H9 (cell line): ENCODE measurements at regions not wholly inside any gene's neighbourhood (a gene's known extent, or its start where the extent isn't known, plus 50 kb on each side); places are given as distances from the start of the nearest gene placed in this dataset.

Experiments used
- DNase-seq: peaks from one replicate; pipeline ENCODE4 v3.0.0-alpha.2; 2017
- H2AFZ ChIP-seq: one replicate; pipeline ENCODE4 v1.6.1; 2013; ENCODE audit warnings: mild to moderate bottlenecking, low read length, control low read depth, moderate library complexity
- H2AK5ac ChIP-seq: 2 replicates; pipeline ENCODE4 v1.6.1; 2013; ENCODE audit warnings: low read length, control low read depth, mixed read lengths; ENCODE audit not compliant: insufficient read length
- H2BK120ac ChIP-seq: one replicate; pipeline ENCODE4 v1.6.1; 2013; ENCODE audit warnings: low read depth, mild to moderate bottlenecking, low read length, control low read depth, inconsistent platforms; ENCODE audit not compliant: poor library complexity, severe bottlenecking
- H2BK12ac ChIP-seq: 2 replicates; pipeline ENCODE4 v1.6.1; 2013; ENCODE audit warnings: low read length, control low read depth, mixed read lengths, low read depth; ENCODE audit not compliant: insufficient read length
- H2BK15ac ChIP-seq: 2 replicates; pipeline ENCODE4 v1.6.1; 2013; ENCODE audit warnings: low read depth, low read length, control low read depth
- H2BK20ac ChIP-seq: one replicate; pipeline ENCODE4 v1.6.1; 2013; ENCODE audit warnings: low read depth, mild to moderate bottlenecking, low read length, control low read depth, inconsistent platforms; ENCODE audit not compliant: poor library complexity, severe bottlenecking
- H2BK5ac ChIP-seq: 2 replicates; pipeline ENCODE4 v1.6.1; 2013; ENCODE audit warnings: low read length, control low read depth, mixed read lengths; ENCODE audit not compliant: insufficient read length
- H3K14ac ChIP-seq: 2 replicates; pipeline ENCODE4 v1.6.1; 2013; ENCODE audit warnings: low read length, control low read depth; ENCODE audit not compliant: insufficient read depth
- H3K18ac ChIP-seq: 2 replicates; pipeline ENCODE4 v1.6.1; 2013; ENCODE audit warnings: low read depth, mild to moderate bottlenecking, mixed read lengths, low read length, control low read depth; ENCODE audit not compliant: insufficient read length
- H3K23ac ChIP-seq: 2 replicates; pipeline ENCODE4 v1.6.1; 2013; ENCODE audit warnings: low read length, control low read depth, mixed read lengths, low read depth; ENCODE audit not compliant: insufficient read length
- H3K23me2 ChIP-seq: 2 replicates; pipeline ENCODE4 v1.6.1; 2013; ENCODE audit warnings: low read depth, mild to moderate bottlenecking, mixed read lengths, low read length, control low read depth; ENCODE audit not compliant: insufficient read length, poor library complexity, severe bottlenecking
- H3K27ac ChIP-seq: 2 replicates; pipeline ENCODE4 v1.5.1; 2013; ENCODE audit warnings: low read length, control low read depth, mixed read lengths, low read depth; ENCODE audit not compliant: insufficient read length
- H3K27me3 ChIP-seq: 2 replicates; pipeline ENCODE4 v1.6.1; 2013; ENCODE audit warnings: low read length, control low read depth, inconsistent platforms; ENCODE audit not compliant: insufficient read depth
- H3K4ac ChIP-seq: 2 replicates; pipeline ENCODE4 v1.6.1; 2013; ENCODE audit warnings: low read depth, mild to moderate bottlenecking, control low read depth, inconsistent platforms, low read length, moderate library complexity
- H3K4me1 ChIP-seq: 2 replicates; pipeline ENCODE4 v1.6.1; 2013; ENCODE audit warnings: low read length, control low read depth, inconsistent platforms; ENCODE audit not compliant: insufficient read depth
- H3K4me2 ChIP-seq: 2 replicates; pipeline ENCODE4 v1.6.1; 2013; ENCODE audit warnings: low read length, control low read depth, mixed read lengths; ENCODE audit not compliant: insufficient read length, insufficient read depth
- H3K56ac ChIP-seq: 2 replicates; pipeline ENCODE4 v1.6.1; 2013; ENCODE audit warnings: low read depth, mild to moderate bottlenecking, mixed read lengths, low read length, control low read depth; ENCODE audit not compliant: insufficient read length
- H3K79me1 ChIP-seq: 2 replicates; pipeline ENCODE4 v1.6.1; 2013; ENCODE audit warnings: low read depth, mild to moderate bottlenecking, moderate library complexity, low read length, control low read depth, inconsistent platforms; ENCODE audit not compliant: insufficient read depth, poor library complexity, severe bottlenecking
- H3K79me2 ChIP-seq: 2 replicates; pipeline ENCODE4 v1.6.1; 2013; ENCODE audit warnings: low read length, control low read depth, inconsistent platforms; ENCODE audit not compliant: insufficient read depth
- H3K9ac ChIP-seq: 2 replicates; pipeline ENCODE4 v1.6.1; 2013; ENCODE audit warnings: low read length, control low read depth, mixed read lengths; ENCODE audit not compliant: insufficient read length; ENCODE audit errors: extremely low read depth
- H3K9me3 ChIP-seq: one replicate; pipeline ENCODE4 v1.6.1; 2013; ENCODE audit warnings: low read depth, low read length, inconsistent platforms; ENCODE audit not compliant: control insufficient read depth
- H3T11ph ChIP-seq: one replicate; pipeline ENCODE4 v1.6.1; 2013; ENCODE audit warnings: mild to moderate bottlenecking, low read length, control low read depth, inconsistent platforms
- H4K20me1 ChIP-seq: one replicate; pipeline ENCODE4 v1.6.1; 2013; ENCODE audit not compliant: control insufficient read depth, insufficient read length, insufficient read depth
- H4K5ac ChIP-seq: 2 replicates; pipeline ENCODE4 v1.6.1; 2013; ENCODE audit warnings: low read depth, mild to moderate bottlenecking, mixed read lengths, low read length, control low read depth; ENCODE audit not compliant: insufficient read length
- H4K8ac ChIP-seq: replicated peaks from 2 replicates; pipeline ENCODE4 v1.6.1; 2013; ENCODE audit warnings: low read length, control low read depth, mixed read lengths, low read depth; ENCODE audit not compliant: insufficient read length
- H4K91ac ChIP-seq: 2 replicates; pipeline ENCODE4 v1.6.1; 2013; ENCODE audit warnings: low read depth, mild to moderate bottlenecking, moderate library complexity, mixed read lengths, low read length, control low read depth; ENCODE audit not compliant: insufficient read length
- H3K27ac Mint-ChIP-seq, 3 experiments: 2 replicates in 2 of 3; 3 replicates in 1 of 3; pipeline ENCODE4 v1.8.0; 2020 to 2021; ENCODE audit warnings: mixed read lengths in 3 of 3, mild to moderate bottlenecking in 1 of 3, moderate library complexity in 1 of 3
- H3K27me3 Mint-ChIP-seq: 2 replicates; pipeline ENCODE4 v1.8.0; 2021; ENCODE audit warnings: low read depth, mild to moderate bottlenecking, moderate library complexity, mixed read lengths
- H3K36me3 Mint-ChIP-seq, 3 experiments: 2 replicates in 2 of 3; 3 replicates in 1 of 3; pipeline ENCODE4 v1.8.0; 2020 to 2021; ENCODE audit warnings: low read depth in 3 of 3, mixed read lengths in 3 of 3; ENCODE audit not compliant: insufficient read depth in 1 of 3
- H3K4me1 Mint-ChIP-seq, 2 experiments: 2 replicates each; pipeline ENCODE4 v1.8.0; 2020; ENCODE audit warnings: mixed read lengths in 2 of 2
- H3K4me3 Mint-ChIP-seq, 2 experiments: 2 replicates in 1 of 2; 3 replicates in 1 of 2; pipeline ENCODE4 v1.8.0; 2020 to 2021; ENCODE audit warnings: mild to moderate bottlenecking in 2 of 2, mixed read lengths in 2 of 2, moderate library complexity in 1 of 2
- H3K9me3 Mint-ChIP-seq, 2 experiments: 2 replicates in 1 of 2; 3 replicates in 1 of 2; pipeline ENCODE4 v1.8.0; 2020; ENCODE audit warnings: mild to moderate bottlenecking in 2 of 2, mixed read lengths in 2 of 2, moderate library complexity in 1 of 2
- WGBS: extraction: QIAGEN DNeasy Blood & Tissue Kit; methylation state at CpG from one replicate; pipeline ENCODE4 v1.1.7; 2013; ENCODE audit warnings: missing lambda C conversion rate, low lambda C conversion rate, mixed read lengths; ENCODE audit not compliant: insufficient read length; ENCODE audit errors: extremely low coverage; 5-methylcytosine and 5-hydroxymethylcytosine counted together
- TF ChIP-seq, protein P1 (sequence below): fragments of 200-600 bp; sonication (generic); conservative IDR thresholded peaks from 3 replicates; pipeline ENCODE4 v1.8.0; 2021; ENCODE audit warnings: antibody characterized with exemption, mild to moderate bottlenecking

DNA sequence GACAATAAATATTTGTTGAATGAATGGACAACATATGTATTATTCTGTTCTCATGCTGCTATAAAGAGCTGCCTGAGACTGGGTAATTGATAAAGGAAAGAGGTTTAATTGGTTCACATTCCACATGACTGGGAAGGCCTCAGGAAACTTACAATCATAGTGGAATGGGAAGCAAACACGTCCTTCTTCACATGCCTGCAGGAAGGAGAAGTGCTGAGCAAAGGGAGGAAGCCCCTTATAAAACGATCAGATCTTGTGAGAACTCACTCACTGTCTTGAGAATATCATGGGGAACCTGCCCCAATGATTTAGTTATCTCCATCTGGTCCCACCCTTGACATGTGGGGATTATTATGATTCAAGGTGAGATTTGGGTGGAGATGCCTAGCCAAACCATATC lies 233.9 kb upstream of the AADAT start:
- no peak overlapping the region for H3K14ac ChIP-seq
- no peak for DNase-seq
- H2BK20ac ChIP-seq, result no peak overlapping the region
- no peak overlapping the region for H4K91ac ChIP-seq
- no peak overlapping the region for H2BK120ac ChIP-seq
- no peak overlapping the region for H3K18ac ChIP-seq
- no CpG with 5 or more reads among the region's 2 CpGs for WGBS
- no peak overlapping the region for H3K27ac Mint-ChIP-seq
- H2BK5ac ChIP-seq, result no peak overlapping the region
- H3K23ac ChIP-seq, result no peak overlapping the region
- H3K79me1 ChIP-seq, result no peaks in the 10 kb centered on the region
- TF ChIP-seq, protein P1, sequence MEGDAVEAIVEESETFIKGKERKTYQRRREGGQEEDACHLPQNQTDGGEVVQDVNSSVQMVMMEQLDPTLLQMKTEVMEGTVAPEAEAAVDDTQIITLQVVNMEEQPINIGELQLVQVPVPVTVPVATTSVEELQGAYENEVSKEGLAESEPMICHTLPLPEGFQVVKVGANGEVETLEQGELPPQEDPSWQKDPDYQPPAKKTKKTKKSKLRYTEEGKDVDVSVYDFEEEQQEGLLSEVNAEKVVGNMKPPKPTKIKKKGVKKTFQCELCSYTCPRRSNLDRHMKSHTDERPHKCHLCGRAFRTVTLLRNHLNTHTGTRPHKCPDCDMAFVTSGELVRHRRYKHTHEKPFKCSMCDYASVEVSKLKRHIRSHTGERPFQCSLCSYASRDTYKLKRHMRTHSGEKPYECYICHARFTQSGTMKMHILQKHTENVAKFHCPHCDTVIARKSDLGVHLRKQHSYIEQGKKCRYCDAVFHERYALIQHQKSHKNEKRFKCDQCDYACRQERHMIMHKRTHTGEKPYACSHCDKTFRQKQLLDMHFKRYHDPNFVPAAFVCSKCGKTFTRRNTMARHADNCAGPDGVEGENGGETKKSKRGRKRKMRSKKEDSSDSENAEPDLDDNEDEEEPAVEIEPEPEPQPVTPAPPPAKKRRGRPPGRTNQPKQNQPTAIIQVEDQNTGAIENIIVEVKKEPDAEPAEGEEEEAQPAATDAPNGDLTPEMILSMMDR, result no peak
- no peak overlapping the region for H3K56ac ChIP-seq
- no peaks in the 10 kb centered on the region for H3K9me3 ChIP-seq
- H4K8ac ChIP-seq, result no peak overlapping the region
- H3K4me2 ChIP-seq, result no peak overlapping the region
- H3K4me1 Mint-ChIP-seq, result no peaks in the 10 kb centered on the region
- H3K23me2 ChIP-seq, result no peaks in the 10 kb centered on the region
- H3K27me3 ChIP-seq, result no peaks in the 10 kb centered on the region
- no peak overlapping the region for H3K4ac ChIP-seq
- H4K5ac ChIP-seq, result no peak overlapping the region
- no peak overlapping the region for H3T11ph ChIP-seq
- peaks cover 20 to 32% of the 10 kb centered on the region in 2 experiments for H3K9me3 Mint-ChIP-seq
- no peak overlapping the region for H2BK12ac ChIP-seq
- no peak overlapping the region for H3K4me3 Mint-ChIP-seq
- H2AFZ ChIP-seq, result no peak overlapping the region
- no peak overlapping the region for H3K9ac ChIP-seq
- H3K79me2 ChIP-seq, result no peaks in the 10 kb centered on the region
- no peaks in the 10 kb centered on the region for H4K20me1 ChIP-seq
- no peaks in the 10 kb centered on the region for H3K4me1 ChIP-seq
- peaks cover 3 to 13% (median 4%) of the 10 kb centered on the region in 3 experiments; a peak in 6 of 7 replicates for H3K36me3 Mint-ChIP-seq
- H3K27me3 Mint-ChIP-seq, result no peaks in the 10 kb centered on the region; the same call in 1 of the 2 replicates
- H3K27ac ChIP-seq, result no peak overlapping the region
- no peak overlapping the region for H2AK5ac ChIP-seq
- no peak overlapping the region for H2BK15ac ChIP-seq
